GM04504 (cell line): ENCODE measurements at regions not wholly inside any gene's neighbourhood (a gene's known extent, or its start where the extent isn't known, plus 50 kb on each side); places are given as distances from the start of the nearest gene placed in this dataset.

Source experiments
- DNase-seq: peaks from one replicate; pipeline ENCODE4 v3.0.0-alpha.2; 2012; ENCODE audit warnings: low read depth

DNA sequence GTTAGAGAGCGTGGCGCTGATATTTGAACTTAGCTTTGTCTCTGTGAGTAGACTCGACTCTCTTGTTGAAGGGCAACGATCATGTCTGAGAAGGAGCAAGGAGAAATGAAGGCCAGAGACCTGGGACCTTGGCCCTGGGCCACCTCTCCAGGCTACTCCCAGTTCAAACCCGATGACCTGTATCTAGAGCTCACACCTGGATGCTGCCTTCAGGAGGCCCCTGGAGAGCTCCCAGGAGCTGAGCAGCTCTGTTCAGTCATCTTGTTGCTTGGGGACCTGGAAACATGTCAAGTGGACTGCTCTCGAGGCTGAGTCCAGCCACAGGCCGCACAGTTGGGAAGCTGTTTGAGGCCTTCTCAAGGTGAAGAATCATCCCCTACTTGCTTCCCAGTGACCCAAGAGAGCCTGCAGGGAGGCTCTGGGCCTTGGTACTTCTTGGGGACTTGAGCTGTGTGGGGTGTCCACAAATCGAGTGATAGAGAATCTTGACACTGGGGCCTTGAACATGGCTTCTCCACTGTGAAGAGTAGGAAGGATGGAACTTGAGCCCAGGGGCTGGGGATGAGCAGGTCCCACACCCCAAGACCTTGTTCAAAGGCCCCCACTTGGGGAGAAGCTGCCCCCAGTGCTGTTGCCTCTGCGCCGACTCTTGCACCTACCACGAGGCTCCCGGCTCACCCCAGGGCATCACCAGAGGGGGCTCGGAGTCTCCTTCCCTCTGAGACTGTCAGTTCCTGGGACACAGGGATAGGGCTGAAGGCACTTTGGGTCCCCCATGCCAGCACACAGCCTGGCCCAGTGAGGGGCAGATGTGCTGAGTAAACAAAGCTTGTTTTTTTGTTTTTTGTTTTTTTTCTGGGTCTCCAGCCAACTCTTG, 112.1 kb downstream of the IRX5 start:
- DNase-seq: no peak

DNA sequence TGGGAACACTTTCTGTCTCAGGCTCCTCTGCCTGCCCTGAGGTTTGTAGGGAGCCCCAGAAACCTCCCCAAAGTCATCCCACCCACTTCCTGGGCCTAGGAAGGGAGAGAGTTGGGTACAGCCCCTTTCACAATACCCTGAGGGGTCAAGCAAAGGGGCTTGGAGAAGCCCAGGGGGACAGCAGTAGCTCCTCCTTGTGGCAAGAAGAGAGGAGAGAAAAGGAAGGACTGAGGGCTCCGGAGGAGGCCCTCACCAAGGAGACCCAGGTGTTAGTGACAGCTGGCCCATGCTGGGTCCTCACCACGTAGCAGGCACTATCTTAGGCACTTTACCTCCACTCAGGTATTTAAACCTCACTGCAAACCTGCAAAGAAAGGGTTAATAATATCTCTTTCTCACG, 112.8 kb downstream of the IRX5 start:
- DNase-seq: no peak

DNA sequence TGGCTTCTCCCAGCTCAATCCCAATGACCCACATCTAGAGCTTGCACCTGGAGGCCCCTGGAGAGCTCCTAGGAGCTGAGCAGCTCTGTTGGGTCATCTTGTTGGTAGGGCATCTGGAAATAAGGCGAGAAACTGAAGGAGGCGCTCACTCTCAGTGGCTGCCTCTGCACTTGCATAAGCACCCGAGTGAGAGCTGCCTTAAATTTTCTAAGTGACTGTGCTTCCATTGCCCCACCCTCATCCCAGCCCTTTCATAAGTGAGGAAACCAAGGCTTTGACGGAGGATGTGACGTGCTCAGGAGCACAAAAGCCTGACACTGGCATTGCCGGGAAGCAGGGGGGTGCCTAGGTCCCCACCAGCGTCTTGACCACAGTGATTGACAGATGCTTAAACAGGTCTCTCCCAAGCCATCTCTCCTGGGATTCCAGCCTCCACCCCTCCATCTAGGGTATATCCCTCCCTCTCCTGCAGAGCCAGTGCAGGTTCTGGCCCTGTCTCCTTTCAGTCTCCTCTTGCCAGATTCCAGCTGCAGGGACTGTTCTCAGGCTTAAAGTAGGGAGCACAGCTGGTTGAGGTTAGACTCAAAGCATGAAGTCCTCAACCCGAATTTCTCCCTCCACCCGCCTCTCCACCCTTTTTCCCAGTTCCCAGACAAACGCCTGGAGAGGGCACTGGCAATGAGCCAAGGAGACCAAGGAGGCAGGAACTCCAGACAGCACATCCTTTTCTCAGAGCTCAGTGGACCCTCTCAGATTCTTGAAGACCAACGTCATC, 113.7 kb downstream of the IRX5 start:
- DNase-seq: no peak

DNA sequence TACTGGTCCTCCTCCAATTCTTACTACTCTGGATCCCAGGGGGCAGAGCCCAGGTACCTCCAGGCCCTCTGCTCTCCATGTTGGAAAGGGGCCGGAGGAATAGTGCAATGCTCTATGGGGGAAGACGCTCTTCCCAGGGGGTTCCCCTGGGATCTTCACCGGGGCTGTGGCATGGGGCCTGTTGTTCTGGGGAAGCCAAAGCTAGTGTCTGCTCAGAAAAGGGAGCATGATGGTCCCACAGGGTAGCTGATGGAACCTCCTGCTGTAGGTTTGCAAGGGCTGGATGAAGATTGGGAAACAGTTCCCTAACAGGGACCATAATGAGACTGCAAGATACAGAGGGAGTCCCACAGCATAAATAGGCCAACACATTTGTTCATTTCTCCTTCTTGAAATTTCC, 114.7 kb downstream of the IRX5 start:
- no peak for DNase-seq

DNA sequence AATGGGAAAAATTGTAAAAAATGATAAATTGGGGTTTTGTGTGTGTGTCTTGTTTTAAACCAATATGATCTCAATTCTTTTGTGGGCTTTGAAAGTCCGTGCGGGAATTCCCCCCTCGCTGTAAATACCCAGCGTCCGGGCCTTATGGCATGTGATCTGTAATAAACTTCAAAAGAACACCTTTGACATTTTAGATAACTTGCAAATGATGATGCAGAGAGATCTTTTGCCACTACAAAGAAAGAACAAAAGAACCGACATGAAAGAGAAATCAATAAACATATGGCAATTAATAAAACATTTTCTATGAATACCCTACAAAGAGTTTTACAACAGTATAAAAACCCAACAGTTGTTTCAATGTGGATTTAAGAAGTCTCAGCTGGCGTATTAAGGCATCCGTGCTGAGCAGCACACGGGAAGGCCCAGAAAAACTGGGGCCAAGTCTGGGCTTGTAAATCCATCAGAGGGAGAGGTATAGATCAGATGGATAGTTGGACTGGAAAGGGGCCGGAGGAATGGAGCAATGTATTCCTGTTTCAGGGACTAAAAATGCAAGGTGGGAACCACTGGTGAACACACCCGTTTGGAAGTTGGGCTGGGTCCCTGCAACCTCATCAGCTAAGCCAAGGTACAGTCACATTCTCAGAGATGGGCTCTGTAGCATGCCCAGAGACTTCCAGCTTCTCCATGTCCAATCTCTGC, 115.2 kb downstream of the IRX5 start:
- DNase-seq: no peak

DNA sequence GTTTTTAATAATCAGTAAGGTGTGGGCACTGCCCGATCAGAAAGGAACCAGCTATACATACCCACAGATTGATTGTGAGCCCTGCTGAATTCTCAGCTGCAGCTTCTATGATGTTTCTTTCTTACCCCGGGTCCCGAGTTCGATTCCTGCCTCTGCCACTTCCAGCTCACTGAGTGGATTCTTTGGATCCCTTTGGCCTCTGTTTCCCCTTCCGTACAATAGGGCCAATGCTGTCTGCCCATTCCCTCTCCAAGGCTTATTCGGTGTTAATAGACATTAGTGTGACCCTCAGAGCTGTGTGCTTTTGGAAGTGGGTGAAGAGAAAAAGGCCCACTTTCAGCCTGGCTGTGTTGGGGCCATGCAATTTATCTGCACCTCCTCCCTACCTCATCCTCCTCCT, 115.8 kb downstream of the IRX5 start:
- no peak for DNase-seq

DNA sequence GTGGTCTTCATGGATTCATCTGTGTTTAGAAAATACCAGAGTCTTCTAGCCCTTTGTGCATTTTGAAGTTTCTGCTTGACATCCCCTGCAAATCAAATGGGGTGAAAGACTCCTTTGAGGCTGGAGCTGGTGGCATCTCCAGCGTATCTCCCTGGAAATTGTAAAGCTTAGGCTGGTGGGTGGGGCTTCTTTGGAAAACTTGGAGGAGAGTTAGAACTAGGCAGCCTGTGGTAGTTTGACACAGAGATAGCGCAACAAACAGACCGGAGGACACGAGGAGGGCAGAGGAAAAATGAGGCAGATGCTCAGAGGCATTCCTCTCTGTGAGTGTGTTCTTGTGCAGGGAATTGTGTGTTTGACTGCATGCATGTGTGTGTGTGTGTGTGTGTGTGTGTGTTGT, 116.3 kb downstream of the IRX5 start:
- no peak for DNase-seq

DNA sequence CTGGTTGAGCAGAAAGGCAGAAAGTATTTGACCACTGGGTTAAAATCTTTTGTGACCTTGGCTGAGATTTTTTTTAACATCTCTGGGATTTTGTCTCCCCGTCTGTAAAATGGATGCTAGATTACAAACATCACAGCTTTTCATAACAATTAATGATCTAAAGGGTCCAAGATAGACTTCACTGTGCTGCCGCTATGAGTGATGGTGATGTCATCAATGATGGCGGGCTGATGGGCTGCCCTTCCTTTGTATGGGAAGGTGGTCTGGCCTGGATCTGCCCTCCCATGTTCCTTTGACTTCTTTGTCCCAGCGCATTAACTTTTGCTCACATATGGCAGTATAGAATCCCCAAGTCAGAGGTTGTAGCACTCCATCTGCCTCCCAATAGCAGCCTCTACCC, 116.7 kb downstream of the IRX5 start:
- DNase-seq: no peak

DNA sequence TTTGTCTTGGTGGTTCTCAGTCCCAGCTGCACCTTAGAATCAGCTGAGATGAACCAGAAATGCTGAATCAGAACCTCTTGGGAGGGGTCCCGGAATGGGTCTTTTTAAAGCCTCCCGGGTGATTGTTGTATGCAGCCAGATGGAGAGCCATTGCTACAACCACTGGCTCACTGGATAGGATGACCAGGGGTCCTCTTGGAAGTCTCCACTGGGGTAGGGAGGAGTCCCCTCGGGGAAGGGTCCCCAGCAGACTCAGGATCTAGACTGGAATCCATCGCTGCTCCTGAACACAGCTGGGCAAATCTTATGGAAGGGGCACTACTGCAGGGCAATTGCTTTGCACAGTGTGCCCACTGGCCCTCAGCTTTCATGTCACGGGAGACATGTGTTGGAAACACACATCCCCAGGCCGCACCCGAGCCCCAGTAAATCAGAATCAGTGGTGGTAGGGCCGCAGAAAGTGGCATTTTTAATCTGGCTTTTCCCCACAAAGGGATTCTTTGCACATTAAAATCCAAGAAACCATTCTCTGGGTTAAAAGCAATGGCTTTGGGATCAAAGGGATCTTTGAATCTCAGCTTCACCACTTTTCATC, 117.3 kb downstream of the IRX5 start:
- no peak for DNase-seq

DNA sequence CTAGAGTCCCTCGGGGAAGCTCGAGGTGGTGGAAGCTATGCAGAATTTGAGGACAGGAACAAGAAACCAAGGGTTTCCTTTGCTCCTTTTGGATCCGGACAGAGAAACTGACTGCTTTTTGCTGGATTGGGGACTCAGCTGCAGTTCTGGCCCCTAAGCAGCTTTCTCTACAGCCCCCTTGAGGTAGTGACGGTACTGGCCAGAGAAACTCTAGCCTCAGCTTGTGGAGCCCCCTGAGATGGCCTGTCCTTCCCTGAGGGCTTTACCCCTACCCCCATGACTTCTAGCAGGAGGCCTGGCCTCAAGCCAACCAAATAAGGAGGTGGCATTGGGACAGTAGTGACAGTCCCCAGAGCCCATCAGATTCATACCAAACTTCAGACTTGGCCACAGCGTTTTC, 118.1 kb downstream of the IRX5 start:
- no peak for DNase-seq

DNA sequence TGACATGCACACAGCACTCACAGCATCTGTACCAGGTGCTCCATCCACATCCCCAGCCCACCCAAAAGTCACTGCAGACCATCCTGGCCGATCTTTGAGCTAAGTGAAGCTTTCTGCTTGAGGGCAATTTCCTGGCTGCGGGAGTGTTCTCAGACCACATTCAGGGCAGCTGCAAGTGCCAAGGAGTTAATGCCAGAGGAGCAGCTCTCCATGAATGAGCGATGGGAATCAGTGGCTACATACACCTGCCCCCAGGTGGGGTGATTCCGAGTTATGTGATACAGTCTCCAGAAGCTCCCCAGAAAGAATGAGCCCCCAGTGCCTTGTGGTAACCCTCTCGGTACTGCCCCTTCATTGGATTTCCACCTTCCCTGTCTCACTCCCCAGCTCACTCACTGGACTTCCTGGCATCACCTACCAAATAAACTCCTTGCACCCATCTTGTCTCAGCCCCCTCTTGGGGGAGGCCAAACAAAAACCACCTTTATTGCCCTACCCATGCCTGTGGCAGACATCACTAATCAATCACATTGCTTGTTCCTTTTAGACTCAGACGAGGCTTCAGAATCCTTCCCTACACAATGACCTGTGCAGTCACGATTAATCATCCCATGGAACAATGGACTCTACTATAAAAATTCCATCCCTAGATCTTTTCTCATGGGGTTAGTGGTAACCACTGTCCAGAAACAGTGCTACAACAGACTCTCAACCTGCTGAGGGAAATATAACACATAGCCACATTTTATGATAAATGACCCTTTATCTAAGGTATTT, 121.1 kb downstream of the IRX5 start:
- no peak for DNase-seq

DNA sequence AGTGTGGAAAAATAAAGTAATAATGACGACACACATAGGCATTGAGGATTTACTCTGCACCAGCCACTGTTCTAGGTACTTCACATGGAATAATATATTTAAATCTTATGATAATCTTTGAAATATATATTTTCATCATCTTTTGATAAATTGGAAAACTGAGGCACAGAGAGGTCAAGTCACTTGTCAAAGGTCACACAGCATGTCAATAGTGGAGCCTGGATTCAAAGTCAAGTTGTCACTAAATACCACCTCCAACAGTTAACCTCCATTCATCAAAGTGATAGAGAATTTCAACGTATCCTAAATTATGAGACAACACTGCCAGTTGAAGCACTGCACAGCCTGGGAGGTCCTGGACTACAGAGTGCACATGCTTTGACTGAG, 121.7 kb downstream of the IRX5 start:
- no peak for DNase-seq

DNA sequence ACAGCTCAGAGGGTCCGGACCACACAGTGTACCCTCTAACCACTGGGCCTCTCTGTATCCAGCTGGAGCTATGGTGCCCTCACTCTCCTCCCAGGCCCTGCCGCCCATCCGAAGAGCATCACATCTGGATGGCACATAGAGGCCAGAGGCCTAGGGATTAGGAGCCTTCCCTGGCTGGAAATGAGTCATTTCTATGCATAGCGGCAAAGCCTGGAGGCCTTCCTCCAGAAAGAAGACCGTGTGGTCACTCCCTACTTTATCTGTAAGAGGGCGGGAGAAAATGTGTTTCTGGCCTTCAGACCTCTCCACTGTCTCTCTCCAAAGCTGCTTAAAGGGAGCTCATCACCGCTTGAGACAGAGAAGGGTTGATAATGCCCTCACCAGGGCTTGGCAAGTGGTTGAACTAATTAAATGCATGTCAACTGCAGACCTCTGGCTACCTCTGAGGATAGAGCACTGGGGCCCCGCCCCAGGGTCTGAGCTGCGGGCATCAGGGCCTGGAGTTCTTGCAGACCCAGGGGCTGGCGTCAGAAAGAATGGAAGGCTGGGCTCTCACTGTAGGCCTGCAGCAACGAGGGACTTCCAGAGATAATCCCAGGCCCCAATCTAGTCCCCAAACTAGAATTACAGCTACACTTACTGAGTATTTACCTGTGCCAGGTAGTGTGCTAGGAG, 122.2 kb downstream of the IRX5 start:
- DNase-seq: no peak

DNA sequence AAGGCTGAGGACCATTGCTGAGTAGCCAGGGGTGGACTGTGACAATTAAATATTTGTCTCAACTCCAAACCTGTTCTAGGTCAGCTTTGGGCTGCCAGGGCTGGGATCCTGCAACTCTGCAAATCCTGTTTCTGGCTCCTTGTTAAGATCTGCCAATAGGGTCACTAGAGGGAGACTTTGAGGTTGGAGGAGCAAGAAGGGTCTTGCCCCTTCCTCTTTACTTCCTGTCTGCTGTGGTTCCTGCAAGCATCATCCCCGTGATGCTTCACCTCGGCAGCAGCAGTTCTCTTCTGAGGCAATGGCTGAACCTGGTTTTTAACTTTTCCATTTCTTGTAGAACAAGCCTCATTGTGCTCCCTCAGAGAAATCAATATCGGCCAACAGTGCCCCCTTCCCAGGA, 124.6 kb downstream of the IRX5 start:
- no peak for DNase-seq

DNA sequence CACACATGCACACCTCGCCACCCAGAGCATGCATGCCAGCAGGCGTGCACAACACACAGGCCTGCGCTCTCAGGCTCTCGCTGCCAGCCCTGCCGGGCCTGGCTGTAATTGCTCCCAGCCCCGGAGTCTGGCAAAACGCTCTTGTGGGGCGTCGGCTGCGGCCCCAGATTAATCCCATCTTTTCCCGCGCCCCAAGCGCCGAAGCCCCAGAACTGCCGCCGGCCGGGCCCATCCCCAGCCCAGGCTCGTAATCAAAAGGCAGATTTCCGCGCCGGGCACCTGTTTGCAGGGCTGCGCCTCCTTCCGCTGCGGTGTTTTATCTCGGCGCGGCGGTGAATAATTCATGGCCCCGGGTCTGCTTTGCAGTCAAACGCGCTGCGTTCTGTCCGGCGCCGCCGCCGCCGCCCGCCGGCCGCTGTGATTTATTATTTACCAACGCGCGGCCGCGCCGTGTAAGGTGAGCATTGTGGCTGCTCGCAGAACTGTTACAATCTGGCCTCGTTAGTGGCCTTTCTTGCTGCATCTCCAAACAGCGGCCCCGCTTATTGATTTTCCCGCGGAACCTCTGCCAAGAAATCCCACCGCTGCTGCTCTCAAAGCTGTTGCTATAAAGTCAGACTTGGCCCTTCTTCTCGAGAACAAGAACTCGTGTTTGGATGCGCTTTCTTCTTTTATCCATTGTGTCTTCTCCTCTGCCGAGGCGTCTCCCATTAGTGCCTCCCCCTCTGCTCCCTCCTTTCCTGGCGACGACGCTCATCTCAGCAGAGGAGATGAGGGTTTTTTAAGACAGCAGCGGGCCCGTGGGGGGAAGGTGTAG, 126.1 kb downstream of the IRX5 start:
- DNase-seq: no peak

DNA sequence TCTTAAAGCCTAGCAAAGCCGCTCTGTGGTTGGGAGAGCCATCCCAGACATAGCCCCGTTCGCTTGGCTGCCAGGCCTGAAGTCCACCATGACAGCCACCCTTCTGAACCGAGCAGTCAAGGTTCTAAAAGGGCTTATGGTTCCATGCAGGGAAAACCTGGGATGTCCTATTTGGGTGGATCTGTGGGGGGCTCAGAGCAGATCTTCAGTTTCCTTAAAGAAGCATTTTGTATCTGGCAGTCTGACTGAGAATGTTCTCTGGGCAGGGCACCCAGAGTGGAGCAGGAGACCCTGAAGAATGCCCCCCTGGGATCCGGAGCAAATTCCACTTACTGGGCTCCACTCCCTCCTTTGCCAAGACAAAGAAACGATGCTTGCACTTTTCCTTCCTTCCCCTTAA, 127.2 kb downstream of the IRX5 start:
- no peak for DNase-seq

DNA sequence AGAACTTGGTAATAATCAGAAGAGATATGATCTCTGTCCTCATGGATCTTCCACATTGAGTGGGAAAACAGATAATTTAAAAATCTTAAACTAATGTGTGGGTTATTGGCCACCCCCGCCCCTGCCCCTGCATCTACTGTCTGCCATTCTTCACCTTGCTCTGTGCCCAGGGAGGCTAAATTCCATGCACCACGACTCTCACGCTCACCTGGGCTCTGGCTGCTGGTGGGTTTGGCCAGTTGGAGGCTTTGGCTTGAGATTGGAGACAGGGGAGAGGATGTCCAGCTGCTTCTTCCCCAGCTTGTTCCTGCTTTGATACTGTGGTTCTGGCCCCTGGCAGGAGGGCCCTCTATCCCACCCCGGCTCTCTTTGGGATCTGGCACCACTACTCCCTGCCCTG, 127.9 kb downstream of the IRX5 start:
- DNase-seq: no peak

DNA sequence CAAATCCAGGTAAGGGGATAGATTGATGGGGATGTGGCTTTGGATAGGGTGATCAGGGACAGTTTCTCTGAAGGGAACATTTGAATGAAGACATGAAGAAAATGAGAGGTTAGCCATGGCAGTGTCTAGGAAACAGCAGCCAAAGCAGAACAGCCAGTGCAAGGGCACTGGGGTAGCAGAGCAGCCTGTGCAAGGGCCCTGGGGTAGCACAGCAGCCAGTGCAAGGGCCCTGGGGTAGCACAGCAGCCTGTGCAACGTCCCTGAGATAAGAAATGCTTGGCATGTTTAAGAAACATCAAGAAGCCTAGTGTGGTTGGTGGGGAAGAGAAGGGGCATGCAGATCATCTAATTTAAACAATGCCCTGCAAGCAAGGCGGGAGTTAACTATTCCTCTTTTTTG, 128.5 kb downstream of the IRX5 start:
- no peak for DNase-seq

DNA sequence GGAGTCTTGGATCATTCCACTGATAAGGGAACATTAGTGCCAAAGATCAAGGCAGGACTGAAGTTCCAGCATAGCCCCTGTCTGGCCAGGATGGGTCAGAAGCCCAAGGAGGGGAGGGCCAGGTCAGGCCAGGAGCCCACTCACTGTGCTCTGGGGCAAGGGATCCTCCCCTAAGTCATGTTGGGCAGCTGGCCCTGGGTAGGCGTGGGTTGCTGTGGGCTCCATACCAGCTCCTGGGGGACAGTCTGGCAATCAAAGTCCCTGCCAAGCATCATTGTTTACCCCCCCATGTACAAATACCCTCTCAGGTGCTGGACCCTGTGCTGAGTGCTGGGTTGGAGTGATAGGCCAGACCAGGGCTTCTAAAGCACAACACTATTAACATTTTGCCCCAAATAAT, 130.5 kb downstream of the IRX5 start:
- no peak for DNase-seq

DNA sequence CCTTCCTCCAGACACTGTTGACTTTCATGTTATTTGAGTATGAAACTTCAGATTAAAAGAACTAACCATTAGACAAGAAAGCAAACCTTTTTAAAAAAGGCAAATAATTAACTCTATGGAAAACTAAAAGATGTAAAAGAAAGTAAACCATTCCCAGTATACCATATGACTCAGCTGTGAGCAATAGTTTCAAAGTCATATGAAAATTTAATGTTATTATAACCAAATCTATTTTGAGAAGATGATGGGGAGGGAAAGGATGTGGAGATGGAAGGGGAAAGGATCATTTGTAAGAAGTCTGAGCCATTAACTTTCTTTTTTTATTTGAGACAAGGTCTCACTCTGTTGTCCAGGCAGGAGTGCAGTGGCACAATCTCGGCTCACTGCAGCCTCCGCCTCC, 131.8 kb downstream of the IRX5 start:
- DNase-seq: no peak
